Breast epithelium (tissue), 3 donors: ENCODE measurements at regions not wholly inside any gene's neighbourhood (a gene's known extent, or its start where the extent isn't known, plus 50 kb on each side); places are given as distances from the start of the nearest gene placed in this dataset.

Experiments
- POLR2A ChIP-seq: fragments of 450-650 bp; IDR thresholded peaks from one replicate; pipeline ENCODE4 v1.6.1; 2016; ENCODE audit warnings: antibody characterized with exemption, mild to moderate bottlenecking, moderate library complexity
- POLR2AphosphoS5 ChIP-seq, 3 donors: sonication (generic); formaldehyde crosslinking; IDR thresholded peaks; one replicate each; pipeline ENCODE4 v1.6.1; 2017; ENCODE audit warnings: antibody characterized with exemption in 3 of 3
- TF ChIP-seq, protein P1 (sequence below), 3 donors: fragments of 450-650 bp; IDR thresholded peaks; one replicate each; pipeline ENCODE4 v1.5.1; 2016 to 2017; ENCODE audit warnings: antibody characterized with exemption in 3 of 3, mild to moderate bottlenecking in 3 of 3, moderate library complexity in 3 of 3

DNA sequence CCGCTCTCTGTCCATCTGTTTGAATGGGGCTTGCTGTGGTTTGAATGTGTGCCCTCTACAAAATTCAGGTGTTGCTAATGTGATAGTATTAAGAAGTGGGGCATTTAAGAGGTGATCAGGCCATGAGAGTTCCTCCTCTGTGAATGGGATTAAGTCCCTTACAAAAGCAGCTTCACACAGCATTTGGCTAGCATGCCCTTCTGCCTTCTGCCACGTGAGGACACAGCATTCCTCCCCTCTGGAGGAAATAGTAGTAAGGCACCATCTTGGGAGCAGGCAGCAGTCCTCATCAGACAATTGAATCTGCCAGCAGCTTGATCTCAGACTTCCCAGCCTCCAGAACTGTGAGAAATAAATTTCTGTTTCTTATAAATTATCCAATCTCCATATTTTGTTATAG, 540.2 kb downstream of the CSNK1G3 start:
- TF ChIP-seq, protein P1, sequence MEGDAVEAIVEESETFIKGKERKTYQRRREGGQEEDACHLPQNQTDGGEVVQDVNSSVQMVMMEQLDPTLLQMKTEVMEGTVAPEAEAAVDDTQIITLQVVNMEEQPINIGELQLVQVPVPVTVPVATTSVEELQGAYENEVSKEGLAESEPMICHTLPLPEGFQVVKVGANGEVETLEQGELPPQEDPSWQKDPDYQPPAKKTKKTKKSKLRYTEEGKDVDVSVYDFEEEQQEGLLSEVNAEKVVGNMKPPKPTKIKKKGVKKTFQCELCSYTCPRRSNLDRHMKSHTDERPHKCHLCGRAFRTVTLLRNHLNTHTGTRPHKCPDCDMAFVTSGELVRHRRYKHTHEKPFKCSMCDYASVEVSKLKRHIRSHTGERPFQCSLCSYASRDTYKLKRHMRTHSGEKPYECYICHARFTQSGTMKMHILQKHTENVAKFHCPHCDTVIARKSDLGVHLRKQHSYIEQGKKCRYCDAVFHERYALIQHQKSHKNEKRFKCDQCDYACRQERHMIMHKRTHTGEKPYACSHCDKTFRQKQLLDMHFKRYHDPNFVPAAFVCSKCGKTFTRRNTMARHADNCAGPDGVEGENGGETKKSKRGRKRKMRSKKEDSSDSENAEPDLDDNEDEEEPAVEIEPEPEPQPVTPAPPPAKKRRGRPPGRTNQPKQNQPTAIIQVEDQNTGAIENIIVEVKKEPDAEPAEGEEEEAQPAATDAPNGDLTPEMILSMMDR (IDR thresholded peaks at IDR 0.05), result no peak
- TF ChIP-seq POLR2A, result no peak
- no peak for TF ChIP-seq POLR2AphosphoS5 (IDR thresholded peaks at IDR 0.05)
